Activated B cell treated with CpG ODN at 0.5 μM for 24 hours (primary cell): ENCODE measurements at regions not wholly inside any gene's neighbourhood (a gene's known extent, or its start where the extent isn't known, plus 50 kb on each side); places are given as distances from the start of the nearest gene placed in this dataset.
A peak's percentile ranks its signal among the peaks of the same experiment; 100 is the strongest.
"Not testable (repeated sequence)": the region's sequence is repeated elsewhere in the genome, so short reads cannot be mapped to it uniquely, and the experiment has no call there.

ENCODE experiments used
- ATAC-seq: fragments of 200-7000 bp; cut with Tn5 transposase; one replicate; pipeline ENCODE4 v1.10.0; 2021; ENCODE audit warnings: low read depth, mild to moderate bottlenecking, moderate library complexity
- CTCF ChIA-PET: fragments of 350-600 bp; sonication (Branson Sonifier 250); formaldehyde crosslinking; loops from one replicate; lab custom pipeline; 2021; ENCODE audit warnings: antibody characterized with exemption; lab: Charles Lee
- POLR2A ChIA-PET: fragments of 350-600 bp; sonication (Branson Sonifier 250); formaldehyde crosslinking; loops from one replicate; lab custom pipeline; 2021; ENCODE audit warnings: antibody characterized with exemption; lab: Charles Lee
- DNase-seq: peaks from one replicate; pipeline ENCODE4 v3.0.0; 2022
- H3K27ac Mint-ChIP-seq: one replicate; pipeline ENCODE4 v1.8.0; 2020; ENCODE audit warnings: mixed read lengths
- H3K27me3 Mint-ChIP-seq: one replicate; pipeline ENCODE4 v1.8.0; 2021; ENCODE audit warnings: mixed read lengths
- H3K36me3 Mint-ChIP-seq: one replicate; pipeline ENCODE4 v1.8.0; 2021; ENCODE audit warnings: low read depth, mixed read lengths
- H3K4me1 Mint-ChIP-seq: one replicate; pipeline ENCODE4 v1.8.0; 2021; ENCODE audit warnings: mixed read lengths
- H3K4me3 Mint-ChIP-seq: one replicate; pipeline ENCODE4 v1.8.0; 2020; ENCODE audit warnings: mild to moderate bottlenecking, mixed read lengths
- H3K9me3 Mint-ChIP-seq: one replicate; pipeline ENCODE4 v1.8.0; 2020; ENCODE audit warnings: mixed read lengths
- intact Hi-C: fragments of 100-400 bp; cut with micrococcal nuclease; formaldehyde crosslinking; loops from one replicate; pipeline ENCODE4 v1.15.1; 2024
- TF ChIP-seq, protein P1 (sequence below): fragments of 200-600 bp; IDR thresholded peaks from one replicate; pipeline ENCODE4 v1.8.0; 2022; ENCODE audit warnings: antibody characterized with exemption, mild to moderate bottlenecking

- ATAC-seq, intact Hi-C loops, DNase-seq, H3K4me1 Mint-ChIP-seq, H3K9me3 Mint-ChIP-seq, POLR2A ChIA-PET, H3K36me3 Mint-ChIP-seq, CTCF ChIA-PET, H3K27ac Mint-ChIP-seq: not testable (repeated sequence)
- Mint-ChIP-seq H3K4me3 (peak overlapping the region; percentile 70), H3K27me3 (peaks cover 41% of the 10 kb centered on the region)
These were observed 119.8 kb downstream of the OTOP1 start for GRCh38 chr4:4106923-4107322.

- H3K4me1 Mint-ChIP-seq, H3K27ac Mint-ChIP-seq, intact Hi-C loops, CTCF ChIA-PET, H3K36me3 Mint-ChIP-seq, POLR2A ChIA-PET, H3K9me3 Mint-ChIP-seq: not testable (repeated sequence)
- H3K27me3 Mint-ChIP-seq: peaks cover 36% of the 10 kb centered on the region
- DNase-seq (peak; percentile 76), ATAC-seq (peak; percentile 54)
- TF ChIP-seq, protein P1, sequence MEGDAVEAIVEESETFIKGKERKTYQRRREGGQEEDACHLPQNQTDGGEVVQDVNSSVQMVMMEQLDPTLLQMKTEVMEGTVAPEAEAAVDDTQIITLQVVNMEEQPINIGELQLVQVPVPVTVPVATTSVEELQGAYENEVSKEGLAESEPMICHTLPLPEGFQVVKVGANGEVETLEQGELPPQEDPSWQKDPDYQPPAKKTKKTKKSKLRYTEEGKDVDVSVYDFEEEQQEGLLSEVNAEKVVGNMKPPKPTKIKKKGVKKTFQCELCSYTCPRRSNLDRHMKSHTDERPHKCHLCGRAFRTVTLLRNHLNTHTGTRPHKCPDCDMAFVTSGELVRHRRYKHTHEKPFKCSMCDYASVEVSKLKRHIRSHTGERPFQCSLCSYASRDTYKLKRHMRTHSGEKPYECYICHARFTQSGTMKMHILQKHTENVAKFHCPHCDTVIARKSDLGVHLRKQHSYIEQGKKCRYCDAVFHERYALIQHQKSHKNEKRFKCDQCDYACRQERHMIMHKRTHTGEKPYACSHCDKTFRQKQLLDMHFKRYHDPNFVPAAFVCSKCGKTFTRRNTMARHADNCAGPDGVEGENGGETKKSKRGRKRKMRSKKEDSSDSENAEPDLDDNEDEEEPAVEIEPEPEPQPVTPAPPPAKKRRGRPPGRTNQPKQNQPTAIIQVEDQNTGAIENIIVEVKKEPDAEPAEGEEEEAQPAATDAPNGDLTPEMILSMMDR: peak; percentile 22
- H3K4me3 Mint-ChIP-seq: peak overlapping the region; percentile 74
These were observed 119.2 kb downstream of the OTOP1 start for GRCh38 chr4:4107411-4108107.

- ATAC-seq, CTCF ChIA-PET, H3K27me3 Mint-ChIP-seq: not testable (repeated sequence)
These were observed 111.3 kb downstream of the OTOP1 start for GRCh38 chr4:4115381-4115780.

DNA sequence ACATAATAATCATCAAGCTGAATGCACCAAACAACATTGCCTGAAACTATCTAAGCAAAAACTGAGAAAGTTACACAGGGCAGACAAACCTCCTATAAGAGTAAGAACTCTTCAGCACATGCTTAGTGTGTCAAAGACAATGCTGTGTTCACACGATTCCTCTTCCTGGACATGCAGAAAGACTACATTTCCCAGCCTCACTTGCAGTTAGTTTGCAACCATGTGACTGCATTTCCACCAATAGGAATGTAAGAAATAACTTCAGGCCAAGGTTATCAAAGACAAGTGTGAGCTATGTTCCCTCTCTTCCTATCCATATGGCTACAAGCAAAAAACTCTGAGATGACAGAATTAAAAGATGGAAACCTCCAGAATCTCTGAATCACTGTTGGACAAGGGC lies 109.8 kb downstream of the OTOP1 start:
- H3K9me3 Mint-ChIP-seq, H3K27me3 Mint-ChIP-seq, CTCF ChIA-PET, ATAC-seq, POLR2A ChIA-PET, H3K27ac Mint-ChIP-seq, H3K4me3 Mint-ChIP-seq, H3K36me3 Mint-ChIP-seq, H3K4me1 Mint-ChIP-seq, DNase-seq, intact Hi-C loops: not testable (repeated sequence)

More at GRCh38 chr4:4115381-4115780, 111.3 kb downstream of the OTOP1 start:
- H3K9me3 Mint-ChIP-seq, intact Hi-C loops, H3K4me3 Mint-ChIP-seq, DNase-seq, H3K36me3 Mint-ChIP-seq, H3K27ac Mint-ChIP-seq, H3K4me1 Mint-ChIP-seq, POLR2A ChIA-PET: not testable (repeated sequence)

DNA sequence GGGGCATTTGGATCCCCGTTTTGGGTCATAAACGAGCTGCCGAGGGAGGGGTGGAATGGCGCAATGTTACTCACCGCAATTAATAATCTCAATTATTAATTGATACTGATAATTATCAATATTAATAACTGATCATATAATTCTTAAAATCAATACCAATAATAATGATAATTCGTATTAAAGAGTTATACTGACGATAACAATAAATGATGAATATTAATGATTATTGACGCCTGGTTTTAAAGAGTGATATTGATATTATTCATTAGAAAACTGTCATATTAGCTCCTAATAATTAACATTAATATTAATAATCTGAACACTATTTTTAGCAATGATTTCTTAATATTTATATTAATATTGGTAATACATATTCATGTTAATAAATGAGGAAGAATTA lies 92.4 kb downstream of the OTOP1 start:
- H3K4me3 Mint-ChIP-seq, H3K27me3 Mint-ChIP-seq, H3K36me3 Mint-ChIP-seq, intact Hi-C loops, POLR2A ChIA-PET, ATAC-seq, CTCF ChIA-PET, H3K9me3 Mint-ChIP-seq, H3K27ac Mint-ChIP-seq, DNase-seq, H3K4me1 Mint-ChIP-seq: not testable (repeated sequence)

DNA sequence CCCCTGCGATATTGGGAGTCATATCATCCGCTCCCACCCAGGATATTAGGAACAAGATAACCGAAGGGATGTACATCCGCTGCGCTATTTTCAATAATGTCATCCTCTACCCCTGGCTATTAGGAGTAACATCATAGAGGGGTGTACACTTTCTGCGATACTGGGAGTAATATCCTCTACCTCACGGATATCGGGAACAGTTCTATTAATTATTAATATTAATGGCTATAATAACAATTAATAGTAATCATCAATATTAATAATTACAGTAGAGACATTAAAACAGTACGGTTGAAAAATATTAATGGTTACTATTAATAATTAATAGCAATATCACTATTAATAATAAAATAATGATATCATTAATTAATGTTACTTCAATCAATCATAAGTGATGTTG lies 90.1 kb downstream of the OTOP1 start:
- H3K4me3 Mint-ChIP-seq, H3K4me1 Mint-ChIP-seq, intact Hi-C loops, POLR2A ChIA-PET, H3K27me3 Mint-ChIP-seq, H3K36me3 Mint-ChIP-seq, CTCF ChIA-PET, H3K9me3 Mint-ChIP-seq, ATAC-seq, H3K27ac Mint-ChIP-seq, DNase-seq: not testable (repeated sequence)
